ENCODE measurements at regions not wholly inside any gene's neighbourhood (a gene's known extent, or its start where the extent isn't known, plus 50 kb on each side); places are given as distances from the start of the nearest gene placed in this dataset.
A peak's percentile ranks its signal among the peaks of the same experiment; 100 is the strongest.

GRCh38 chr11:130574740-130575139 is 126.3 kb downstream of the ADAMTS15 start:
- DNase-seq (ENCODE audit: low read depth): no peak
- H3K4me3 ChIP-seq (ENCODE audit: low read depth, low read length): no peak overlapping the region
- TF ChIP-seq, protein P1, sequence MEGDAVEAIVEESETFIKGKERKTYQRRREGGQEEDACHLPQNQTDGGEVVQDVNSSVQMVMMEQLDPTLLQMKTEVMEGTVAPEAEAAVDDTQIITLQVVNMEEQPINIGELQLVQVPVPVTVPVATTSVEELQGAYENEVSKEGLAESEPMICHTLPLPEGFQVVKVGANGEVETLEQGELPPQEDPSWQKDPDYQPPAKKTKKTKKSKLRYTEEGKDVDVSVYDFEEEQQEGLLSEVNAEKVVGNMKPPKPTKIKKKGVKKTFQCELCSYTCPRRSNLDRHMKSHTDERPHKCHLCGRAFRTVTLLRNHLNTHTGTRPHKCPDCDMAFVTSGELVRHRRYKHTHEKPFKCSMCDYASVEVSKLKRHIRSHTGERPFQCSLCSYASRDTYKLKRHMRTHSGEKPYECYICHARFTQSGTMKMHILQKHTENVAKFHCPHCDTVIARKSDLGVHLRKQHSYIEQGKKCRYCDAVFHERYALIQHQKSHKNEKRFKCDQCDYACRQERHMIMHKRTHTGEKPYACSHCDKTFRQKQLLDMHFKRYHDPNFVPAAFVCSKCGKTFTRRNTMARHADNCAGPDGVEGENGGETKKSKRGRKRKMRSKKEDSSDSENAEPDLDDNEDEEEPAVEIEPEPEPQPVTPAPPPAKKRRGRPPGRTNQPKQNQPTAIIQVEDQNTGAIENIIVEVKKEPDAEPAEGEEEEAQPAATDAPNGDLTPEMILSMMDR (IDR thresholded peaks at IDR 0.05; ENCODE audit: insufficient read depth, low read length): no peak

DNA sequence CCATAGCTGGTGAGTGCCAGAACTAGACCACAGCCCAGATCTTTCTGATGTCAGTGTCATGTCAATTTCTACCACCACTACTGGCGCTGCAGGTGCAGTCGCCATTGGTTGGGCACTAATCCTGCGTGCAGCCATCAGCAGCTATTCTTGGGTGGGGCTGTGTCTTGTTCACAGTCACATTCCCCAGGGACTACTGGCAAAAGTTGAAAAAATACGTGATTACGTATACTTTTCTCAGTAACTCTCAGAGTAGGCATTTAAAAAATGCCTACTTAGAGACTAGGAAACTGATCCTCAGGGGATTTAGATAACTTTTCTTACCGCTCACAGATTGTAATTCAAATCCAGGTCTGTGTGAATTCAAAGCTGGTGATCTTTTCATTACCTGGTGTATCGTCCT is 127.7 kb downstream of the ADAMTS15 start:
- no peak for DNase-seq (ENCODE audit: low read depth)
- TF ChIP-seq, protein P1 (IDR thresholded peaks at IDR 0.05; ENCODE audit: insufficient read depth, low read length): no peak
- H3K4me3 ChIP-seq (ENCODE audit: low read depth, low read length): no peak overlapping the region

DNA sequence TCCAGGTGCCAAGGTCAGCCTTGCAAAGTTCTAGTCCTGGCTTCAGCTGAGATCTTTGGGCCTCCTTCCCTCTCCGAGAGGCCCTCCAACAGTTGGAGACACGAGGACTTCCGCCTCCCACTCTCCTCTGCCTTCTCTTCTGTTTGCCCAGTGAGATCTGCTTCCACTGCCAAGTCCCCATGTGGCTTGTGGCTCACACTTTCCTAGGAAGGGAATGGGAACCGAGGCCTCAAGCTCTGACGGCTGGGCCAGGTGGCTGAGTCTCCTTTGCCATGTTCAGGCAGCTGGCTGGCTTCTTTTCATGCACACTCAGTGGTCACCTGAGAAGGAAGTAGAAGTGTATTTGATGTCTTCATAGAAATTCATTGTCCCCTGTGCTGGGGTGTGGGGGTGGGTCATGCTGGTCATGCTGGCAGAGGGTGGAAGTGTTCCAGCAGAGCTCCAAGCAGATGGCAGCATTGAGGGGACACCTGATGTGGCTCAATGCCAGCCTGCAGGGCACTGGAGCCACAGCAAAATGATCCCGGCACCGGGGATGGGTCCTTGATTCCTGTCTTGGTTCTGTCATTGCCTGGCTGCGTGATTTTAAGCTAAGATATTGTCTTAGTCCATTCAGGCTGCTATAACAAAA is 130.4 kb downstream of the ADAMTS15 start:
- DNase-seq (ENCODE audit: low read depth): no peak
- no peak overlapping the region for H3K4me3 ChIP-seq (ENCODE audit: low read depth, low read length)
- TF ChIP-seq, protein P1 (IDR thresholded peaks at IDR 0.05; ENCODE audit: insufficient read depth, low read length): no peak

DNA sequence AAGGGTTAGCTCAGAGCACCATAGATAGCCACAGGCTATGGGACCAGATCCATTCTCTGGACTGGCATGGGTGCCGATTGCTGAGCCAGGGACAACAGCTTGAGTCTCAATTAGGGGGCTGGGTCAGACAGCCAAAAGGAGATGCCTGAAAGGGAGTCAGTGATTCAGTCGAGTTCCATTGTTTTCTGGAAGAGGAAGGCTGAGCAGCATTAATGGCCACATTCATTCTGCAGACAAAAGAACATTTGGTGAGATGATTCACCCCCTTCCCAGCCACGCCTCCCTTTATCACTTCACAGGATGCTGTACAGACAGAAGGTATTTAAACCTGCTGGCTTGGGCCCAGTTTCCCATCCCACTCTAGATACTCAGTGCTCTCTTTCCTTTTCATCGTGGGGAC is 131.9 kb downstream of the ADAMTS15 start:
- peak; percentile 97 for DNase-seq (ENCODE audit: low read depth)
- H3K4me3 ChIP-seq (ENCODE audit: low read depth, low read length): no peak overlapping the region
- TF ChIP-seq, protein P1 (IDR thresholded peaks at IDR 0.05; ENCODE audit: insufficient read depth, low read length): no peak

DNA sequence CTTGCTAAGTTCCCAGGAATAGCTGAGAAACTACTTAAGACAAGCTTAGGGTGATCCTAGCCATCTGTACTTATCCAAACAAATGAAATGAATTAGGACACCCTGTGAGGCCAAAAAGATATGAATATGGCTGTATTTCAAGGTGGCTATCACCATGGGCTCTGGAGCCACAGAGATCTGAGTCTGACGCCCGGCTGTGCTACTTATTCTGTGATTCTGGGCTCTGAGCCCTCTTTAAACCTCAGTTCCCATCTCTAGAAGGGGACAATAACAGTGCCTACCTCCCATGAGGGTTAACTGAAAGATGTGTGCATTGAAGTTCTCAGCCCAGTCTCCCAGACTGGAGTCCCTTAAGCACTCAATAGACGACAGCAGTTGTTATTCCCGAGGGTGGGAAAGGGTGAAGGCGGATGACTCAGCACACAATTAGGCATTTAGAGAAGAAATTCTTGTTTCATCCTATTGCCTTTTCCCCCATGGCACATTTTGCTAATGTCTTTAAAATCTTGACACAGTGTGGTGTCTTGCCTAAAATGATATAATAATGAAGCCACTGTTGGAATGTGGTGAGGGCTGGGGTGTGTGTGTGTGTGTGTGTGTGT is 132.5 kb downstream of the ADAMTS15 start:
- no peak overlapping the region for H3K4me3 ChIP-seq (ENCODE audit: low read depth, low read length)
- TF ChIP-seq, protein P1 (IDR thresholded peaks at IDR 0.05; ENCODE audit: insufficient read depth, low read length): no peak
- peak; percentile 95 for DNase-seq (ENCODE audit: low read depth)

DNA sequence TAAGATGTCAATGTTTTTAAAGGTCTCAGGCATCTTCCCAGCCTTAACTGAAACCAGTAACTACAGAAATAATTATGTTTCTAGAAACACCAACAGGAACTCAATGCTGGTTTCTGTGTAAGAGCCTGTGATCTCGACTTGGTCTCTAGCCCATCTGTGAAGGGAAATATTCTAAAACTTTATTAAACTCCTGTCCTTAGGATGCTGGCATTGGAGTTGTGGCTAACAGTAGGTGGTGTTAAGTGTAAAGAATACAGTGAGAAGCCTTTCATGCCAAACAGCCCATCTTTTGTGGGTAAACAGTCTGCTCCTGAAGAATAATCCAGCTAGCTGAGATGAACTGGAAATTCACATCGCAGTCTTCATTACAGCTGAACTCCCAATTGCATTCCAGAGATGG is 133.2 kb downstream of the ADAMTS15 start:
- DNase-seq (ENCODE audit: low read depth): peak; percentile 62
- TF ChIP-seq, protein P1 (IDR thresholded peaks at IDR 0.05; ENCODE audit: insufficient read depth, low read length): peak; percentile 1
- H3K4me3 ChIP-seq (ENCODE audit: low read depth, low read length): no peak overlapping the region
